ENCODE measurements at regions not wholly inside any gene's neighbourhood (a gene's known extent, or its start where the extent isn't known, plus 50 kb on each side); places are given as distances from the start of the nearest gene placed in this dataset.

DNA sequence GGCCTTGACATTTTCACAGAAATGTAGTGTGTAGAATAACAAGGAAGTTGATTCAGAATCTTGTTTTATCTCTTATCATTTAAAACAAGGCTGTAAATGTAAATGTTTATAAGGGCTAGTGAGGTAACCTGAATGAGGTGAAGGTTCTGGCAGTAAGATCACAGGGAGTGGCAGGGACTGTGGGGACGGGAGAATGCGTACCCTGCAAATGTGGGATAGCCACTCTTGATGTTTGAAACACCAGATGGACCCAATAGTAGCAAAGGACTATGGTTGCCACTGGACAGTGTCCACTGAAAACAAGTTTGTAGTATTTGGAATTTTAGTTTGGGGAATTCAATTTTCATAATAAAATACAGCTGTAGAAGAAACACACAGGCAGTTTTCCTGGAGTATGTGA is 155.3 kb downstream of the FHIP1A start:
- no peaks in the 10 kb centered on the region for H3K9me2 ChIP-seq (ENCODE audit: insufficient read depth)
- H3K9me3 ChIP-seq (ENCODE audit: control insufficient read depth in 1 of 2, insufficient read depth in 1 of 2, low read depth in 1 of 2, low read length in 2 of 2): no peaks in the 10 kb centered on the region
- ChIA-PET RAD21 (ENCODE audit: low non-redundant PET in 1 of 2, low total read pairs in 2 of 2, uncharacterized antibody in 2 of 2, unreplicated experiment in 2 of 2) (no interaction called here), POLR2A (no interaction called here), CTCF (no interaction called here)
- no peak overlapping the region for H3K27ac ChIP-seq (ENCODE audit: low read depth, low read length)
- H3K36me3 ChIP-seq (ENCODE audit: control insufficient read depth in 1 of 2, insufficient read depth in 2 of 2, low read length in 2 of 2): no peaks in the 10 kb centered on the region
- DNase-seq (ENCODE audit: low read depth, low spot score) (no peak), ATAC-seq (no peak)
- TF ChIP-seq YY1 (IDR thresholded peaks at IDR 0.05; ENCODE audit: extremely low read depth, insufficient replicate concordance, low read depth, low read length): no peak
- TF ChIP-seq EGR1 (IDR thresholded peaks at IDR 0.05; ENCODE audit: low read depth): no peak
- no peak for TF ChIP-seq RAD21 (IDR thresholded peaks at IDR 0.05; ENCODE audit: low read depth)
- TF ChIP-seq, protein P1, sequence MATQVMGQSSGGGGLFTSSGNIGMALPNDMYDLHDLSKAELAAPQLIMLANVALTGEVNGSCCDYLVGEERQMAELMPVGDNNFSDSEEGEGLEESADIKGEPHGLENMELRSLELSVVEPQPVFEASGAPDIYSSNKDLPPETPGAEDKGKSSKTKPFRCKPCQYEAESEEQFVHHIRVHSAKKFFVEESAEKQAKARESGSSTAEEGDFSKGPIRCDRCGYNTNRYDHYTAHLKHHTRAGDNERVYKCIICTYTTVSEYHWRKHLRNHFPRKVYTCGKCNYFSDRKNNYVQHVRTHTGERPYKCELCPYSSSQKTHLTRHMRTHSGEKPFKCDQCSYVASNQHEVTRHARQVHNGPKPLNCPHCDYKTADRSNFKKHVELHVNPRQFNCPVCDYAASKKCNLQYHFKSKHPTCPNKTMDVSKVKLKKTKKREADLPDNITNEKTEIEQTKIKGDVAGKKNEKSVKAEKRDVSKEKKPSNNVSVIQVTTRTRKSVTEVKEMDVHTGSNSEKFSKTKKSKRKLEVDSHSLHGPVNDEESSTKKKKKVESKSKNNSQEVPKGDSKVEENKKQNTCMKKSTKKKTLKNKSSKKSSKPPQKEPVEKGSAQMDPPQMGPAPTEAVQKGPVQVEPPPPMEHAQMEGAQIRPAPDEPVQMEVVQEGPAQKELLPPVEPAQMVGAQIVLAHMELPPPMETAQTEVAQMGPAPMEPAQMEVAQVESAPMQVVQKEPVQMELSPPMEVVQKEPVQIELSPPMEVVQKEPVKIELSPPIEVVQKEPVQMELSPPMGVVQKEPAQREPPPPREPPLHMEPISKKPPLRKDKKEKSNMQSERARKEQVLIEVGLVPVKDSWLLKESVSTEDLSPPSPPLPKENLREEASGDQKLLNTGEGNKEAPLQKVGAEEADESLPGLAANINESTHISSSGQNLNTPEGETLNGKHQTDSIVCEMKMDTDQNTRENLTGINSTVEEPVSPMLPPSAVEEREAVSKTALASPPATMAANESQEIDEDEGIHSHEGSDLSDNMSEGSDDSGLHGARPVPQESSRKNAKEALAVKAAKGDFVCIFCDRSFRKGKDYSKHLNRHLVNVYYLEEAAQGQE (IDR thresholded peaks at IDR 0.05; ENCODE audit: low read depth): no peak
- H3K79me2 ChIP-seq (ENCODE audit: insufficient read depth, low read length): no peaks in the 10 kb centered on the region
- no peak overlapping the region for H3K4me2 ChIP-seq (ENCODE audit: low read length)
- H3K9ac ChIP-seq (ENCODE audit: low read length): no peak overlapping the region
- H3K4me3 ChIP-seq (replicated peaks in 1 of 2; ENCODE audit: low read depth in 1 of 2, low read length in 2 of 2): no peak overlapping the region
- intact Hi-C loops (cut with micrococcal nuclease): no loop called here
- no peaks in the 10 kb centered on the region for H4K20me1 ChIP-seq (ENCODE audit: insufficient read depth)
- no peaks in the 10 kb centered on the region for H3K4me1 ChIP-seq (ENCODE audit: control insufficient read depth in 1 of 2, insufficient read depth in 2 of 2, low read length in 2 of 2)
- H2AFZ ChIP-seq (ENCODE audit: low read depth, low read length, poor library complexity, severe bottlenecking): no peak overlapping the region
- no TSS peak for BruUV-seq (replicated peaks)
- no peaks in the 10 kb centered on the region for H3K27me3 ChIP-seq (ENCODE audit: insufficient read depth, low read length)

DNA sequence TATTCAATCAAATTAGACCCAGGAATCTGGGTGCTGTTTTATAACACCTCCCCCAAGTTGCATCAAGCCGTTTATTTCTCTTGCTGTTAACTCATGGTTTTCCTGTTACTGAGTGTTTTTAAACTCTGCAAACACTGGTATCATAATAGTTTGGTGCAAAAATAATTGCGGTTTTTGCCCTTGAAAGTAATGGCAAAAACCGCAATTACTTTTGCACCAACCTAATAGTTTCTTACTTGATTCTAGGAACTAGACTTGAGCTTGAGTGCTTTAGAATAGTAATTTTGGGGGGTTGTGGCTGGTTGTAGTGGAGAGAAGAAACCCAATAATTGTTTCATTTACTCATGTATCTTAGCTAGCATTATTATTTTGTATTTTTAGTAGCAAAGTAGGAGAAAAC is 156.6 kb downstream of the FHIP1A start:
- Histone ChIP-seq H3K36me3 (ENCODE audit: control insufficient read depth in 1 of 2, insufficient read depth in 2 of 2, low read length in 2 of 2) (no peaks in the 10 kb centered on the region), H2AFZ (ENCODE audit: low read depth, low read length, poor library complexity, severe bottlenecking) (no peak overlapping the region), H3K4me1 (ENCODE audit: control insufficient read depth in 1 of 2, insufficient read depth in 2 of 2, low read length in 2 of 2) (no peaks in the 10 kb centered on the region), H3K79me2 (ENCODE audit: insufficient read depth, low read length) (no peaks in the 10 kb centered on the region), H3K4me2 (ENCODE audit: low read length) (no peak overlapping the region), H3K27ac (ENCODE audit: low read depth, low read length) (no peak overlapping the region), H4K20me1 (ENCODE audit: insufficient read depth) (no peaks in the 10 kb centered on the region), H3K4me3 (replicated peaks in 1 of 2; ENCODE audit: low read depth in 1 of 2, low read length in 2 of 2) (no peak overlapping the region), H3K9ac (ENCODE audit: low read length) (no peak overlapping the region), H3K27me3 (ENCODE audit: insufficient read depth, low read length) (no peaks in the 10 kb centered on the region), H3K9me3 (ENCODE audit: control insufficient read depth in 1 of 2, insufficient read depth in 1 of 2, low read depth in 1 of 2, low read length in 2 of 2) (no peaks in the 10 kb centered on the region), H3K9me2 (ENCODE audit: insufficient read depth) (no peaks in the 10 kb centered on the region)
- ATAC-seq (no peak), DNase-seq (ENCODE audit: low read depth, low spot score) (no peak)
- ChIA-PET POLR2A (no interaction called here), CTCF (no interaction called here), RAD21 (ENCODE audit: low non-redundant PET in 1 of 2, low total read pairs in 2 of 2, uncharacterized antibody in 2 of 2, unreplicated experiment in 2 of 2) (no interaction called here)
- no TSS peak for BruUV-seq (replicated peaks)
- intact Hi-C loops (cut with micrococcal nuclease): no loop called here
- TF ChIP-seq ZNF274 (IDR thresholded peaks at IDR 0.05; ENCODE audit: low read depth, low read length): no peak
- no peak for TF ChIP-seq RAD21 (IDR thresholded peaks at IDR 0.05; ENCODE audit: low read depth)
- TF ChIP-seq, protein P2, sequence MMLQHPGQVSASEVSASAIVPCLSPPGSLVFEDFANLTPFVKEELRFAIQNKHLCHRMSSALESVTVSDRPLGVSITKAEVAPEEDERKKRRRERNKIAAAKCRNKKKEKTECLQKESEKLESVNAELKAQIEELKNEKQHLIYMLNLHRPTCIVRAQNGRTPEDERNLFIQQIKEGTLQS (IDR thresholded peaks at IDR 0.05): no peak
- TF ChIP-seq, protein P3, sequence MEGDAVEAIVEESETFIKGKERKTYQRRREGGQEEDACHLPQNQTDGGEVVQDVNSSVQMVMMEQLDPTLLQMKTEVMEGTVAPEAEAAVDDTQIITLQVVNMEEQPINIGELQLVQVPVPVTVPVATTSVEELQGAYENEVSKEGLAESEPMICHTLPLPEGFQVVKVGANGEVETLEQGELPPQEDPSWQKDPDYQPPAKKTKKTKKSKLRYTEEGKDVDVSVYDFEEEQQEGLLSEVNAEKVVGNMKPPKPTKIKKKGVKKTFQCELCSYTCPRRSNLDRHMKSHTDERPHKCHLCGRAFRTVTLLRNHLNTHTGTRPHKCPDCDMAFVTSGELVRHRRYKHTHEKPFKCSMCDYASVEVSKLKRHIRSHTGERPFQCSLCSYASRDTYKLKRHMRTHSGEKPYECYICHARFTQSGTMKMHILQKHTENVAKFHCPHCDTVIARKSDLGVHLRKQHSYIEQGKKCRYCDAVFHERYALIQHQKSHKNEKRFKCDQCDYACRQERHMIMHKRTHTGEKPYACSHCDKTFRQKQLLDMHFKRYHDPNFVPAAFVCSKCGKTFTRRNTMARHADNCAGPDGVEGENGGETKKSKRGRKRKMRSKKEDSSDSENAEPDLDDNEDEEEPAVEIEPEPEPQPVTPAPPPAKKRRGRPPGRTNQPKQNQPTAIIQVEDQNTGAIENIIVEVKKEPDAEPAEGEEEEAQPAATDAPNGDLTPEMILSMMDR (IDR thresholded peaks at IDR 0.05 in 2 of 3, conservative IDR thresholded peaks at IDR 0.05 in 1 of 3; ENCODE audit: borderline replicate concordance in 1 of 3, insufficient read depth in 1 of 3, low read depth in 2 of 3, low read length in 2 of 3): no peak
- TF ChIP-seq SIN3A (IDR thresholded peaks at IDR 0.05; ENCODE audit: low read depth): no peak
- TF ChIP-seq EGR1 (IDR thresholded peaks at IDR 0.05; ENCODE audit: low read depth): no peak
- no peak for TF ChIP-seq CBX3 (IDR thresholded peaks at IDR 0.05; ENCODE audit: low read depth)
- TF ChIP-seq ELF1 (IDR thresholded peaks at IDR 0.05; ENCODE audit: borderline replicate concordance, low read depth): no peak
- no peak for TF ChIP-seq SP1 (IDR thresholded peaks at IDR 0.05; ENCODE audit: low read depth)
- no peak for TF ChIP-seq SRF (IDR thresholded peaks at IDR 0.05; ENCODE audit: low read depth)
- no peak for TF ChIP-seq CEBPB (IDR thresholded peaks at IDR 0.05; ENCODE audit: low read depth)
